T-helper 22 cell (primary cell): ENCODE measurements at regions not wholly inside any gene's neighbourhood (a gene's known extent, or its start where the extent isn't known, plus 50 kb on each side); places are given as distances from the start of the nearest gene placed in this dataset.

Experiments used
- DNase-seq: peaks from one replicate; pipeline ENCODE4 v3.0.0-alpha.2; 2020; ENCODE audit warnings: low read depth

- no peak for DNase-seq
These were observed 280.3 kb upstream of the JARID2 start for GRCh38 chr6:14965424-14966075.

DNA sequence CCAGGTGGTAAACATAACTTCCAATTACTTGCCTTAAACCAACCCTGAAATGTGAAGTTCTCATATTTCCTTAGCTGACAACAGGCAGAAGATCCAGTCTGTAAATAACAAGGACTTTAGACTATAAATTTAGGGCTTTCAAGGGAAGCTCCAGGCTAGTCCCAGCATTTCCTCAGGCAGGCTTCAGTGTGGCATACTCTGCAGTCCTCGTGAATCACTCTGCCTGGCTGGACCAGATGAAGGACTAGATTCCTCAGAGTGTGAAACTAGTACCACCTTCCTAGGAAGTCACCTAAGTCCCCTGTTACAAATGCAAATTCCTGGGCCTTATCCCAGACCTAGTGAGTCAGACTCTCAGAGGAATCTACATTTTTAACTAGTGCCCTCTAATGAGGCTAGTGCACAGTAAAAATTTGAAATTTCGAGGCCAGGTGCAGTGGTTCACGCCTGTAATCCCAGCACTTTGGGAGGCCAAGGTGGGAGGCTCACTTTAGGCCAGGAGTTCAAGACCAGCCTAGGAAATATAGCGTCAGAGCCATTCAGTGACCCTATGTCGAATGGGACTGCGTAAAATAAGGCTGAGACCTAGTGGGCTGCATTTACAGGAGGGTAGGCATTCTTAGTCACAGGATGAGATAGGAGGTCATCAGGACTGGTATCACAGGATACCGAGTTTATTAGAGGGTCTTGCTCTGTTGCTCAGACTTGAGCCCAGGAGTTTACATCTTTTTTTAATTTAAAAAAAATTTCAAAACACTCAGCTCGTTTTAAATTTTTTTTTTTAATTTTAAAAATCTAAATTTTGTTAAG is 279.6 kb upstream of the JARID2 start:
- DNase-seq = no peak

DNA sequence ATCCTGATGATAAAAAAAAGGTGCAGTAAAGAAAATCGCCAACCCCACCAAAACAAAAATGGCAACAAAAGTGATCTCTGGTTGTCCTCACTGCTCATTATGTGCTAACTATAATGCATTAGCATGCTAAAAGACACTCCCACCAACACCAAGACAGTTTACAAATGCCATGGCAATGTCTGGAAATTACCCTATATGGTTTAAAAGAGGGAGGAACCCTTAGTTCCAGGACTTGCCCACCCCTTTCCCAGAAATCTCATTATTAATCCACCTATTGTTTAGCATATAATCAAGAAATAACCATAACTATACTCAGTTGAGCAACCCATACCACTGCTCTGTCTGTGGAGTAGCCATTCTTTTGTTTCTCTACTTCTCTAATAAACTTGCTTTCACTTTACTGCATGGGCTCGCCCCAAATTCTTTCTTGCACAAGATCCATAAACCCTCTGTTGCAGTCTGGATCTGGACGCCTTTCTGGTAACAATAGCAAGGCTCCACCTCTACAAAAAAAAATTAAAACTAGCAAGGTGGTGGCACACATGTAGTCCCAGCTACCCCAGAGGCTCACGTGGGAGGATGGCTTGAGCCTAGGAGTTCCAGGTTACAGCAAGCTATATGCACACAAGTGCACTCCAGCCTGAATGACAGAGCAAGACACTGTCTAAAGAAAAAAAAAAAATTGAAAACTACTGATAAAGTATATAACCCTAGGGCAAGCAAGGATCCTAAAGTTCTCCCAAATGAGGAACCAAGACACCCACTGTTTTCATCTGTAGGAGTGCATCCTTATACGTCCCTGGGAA is 278.8 kb upstream of the JARID2 start:
- DNase-seq = no peak

GRCh38 chr6:14968056-14968637 is 277.7 kb upstream of the JARID2 start:
- no peak for DNase-seq

GRCh38 chr6:14969126-14969525 is 276.7 kb upstream of the JARID2 start:
- no peak for DNase-seq

GRCh38 chr6:14972379-14973067 is 273.3 kb upstream of the JARID2 start:
- no peak for DNase-seq

GRCh38 chr6:14974372-14974771 is 271.5 kb upstream of the JARID2 start:
- DNase-seq = no peak

DNA sequence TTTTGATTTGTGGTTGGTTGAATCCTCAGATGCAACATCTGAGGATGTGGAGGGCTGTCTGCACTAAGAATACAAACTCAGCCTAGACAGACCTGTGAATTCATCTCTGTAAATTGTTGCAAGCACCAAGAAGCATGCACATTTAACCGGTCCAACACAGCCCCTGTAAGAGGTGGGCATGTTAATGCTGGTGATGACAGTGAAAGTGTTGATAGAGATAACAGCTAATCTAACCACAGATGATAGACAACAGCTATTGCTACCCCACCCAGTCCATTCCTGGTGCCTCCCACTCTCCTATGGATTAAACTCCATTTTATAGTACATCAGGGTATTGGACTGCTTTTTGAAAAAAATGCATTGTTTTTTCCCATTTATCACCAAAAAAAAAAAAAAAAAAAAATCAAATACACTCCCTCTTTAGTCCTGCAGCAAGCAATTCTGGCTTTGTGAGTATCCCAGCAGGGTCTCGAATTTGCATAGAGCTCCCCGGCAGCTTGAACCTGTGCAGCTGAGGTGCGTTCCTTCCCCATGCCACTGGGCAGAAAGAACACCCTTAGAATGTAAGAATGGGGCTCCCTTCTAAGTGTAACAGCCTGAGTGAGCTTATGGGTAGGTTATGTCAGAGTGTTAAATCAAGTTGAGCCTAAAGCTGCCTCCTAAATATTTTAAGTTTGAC is 270.9 kb upstream of the JARID2 start:
- DNase-seq = no peak

DNA sequence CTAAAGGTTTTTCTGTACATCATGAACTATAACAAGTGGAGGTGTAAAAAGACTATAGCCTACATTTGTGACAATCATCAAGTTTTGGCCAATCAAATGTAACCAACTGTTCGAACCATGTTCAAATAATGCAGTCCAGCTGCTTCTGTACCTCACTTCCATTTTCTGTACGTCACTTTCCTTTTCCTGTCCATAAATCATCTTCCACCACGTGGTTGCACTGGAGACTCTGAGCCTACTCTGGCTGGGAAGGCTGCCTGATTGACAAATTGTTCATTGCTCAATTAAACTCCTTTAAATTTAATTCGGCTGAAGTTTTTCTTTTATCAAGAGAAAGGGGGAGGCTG is 270.4 kb upstream of the JARID2 start:
- DNase-seq = no peak

DNA sequence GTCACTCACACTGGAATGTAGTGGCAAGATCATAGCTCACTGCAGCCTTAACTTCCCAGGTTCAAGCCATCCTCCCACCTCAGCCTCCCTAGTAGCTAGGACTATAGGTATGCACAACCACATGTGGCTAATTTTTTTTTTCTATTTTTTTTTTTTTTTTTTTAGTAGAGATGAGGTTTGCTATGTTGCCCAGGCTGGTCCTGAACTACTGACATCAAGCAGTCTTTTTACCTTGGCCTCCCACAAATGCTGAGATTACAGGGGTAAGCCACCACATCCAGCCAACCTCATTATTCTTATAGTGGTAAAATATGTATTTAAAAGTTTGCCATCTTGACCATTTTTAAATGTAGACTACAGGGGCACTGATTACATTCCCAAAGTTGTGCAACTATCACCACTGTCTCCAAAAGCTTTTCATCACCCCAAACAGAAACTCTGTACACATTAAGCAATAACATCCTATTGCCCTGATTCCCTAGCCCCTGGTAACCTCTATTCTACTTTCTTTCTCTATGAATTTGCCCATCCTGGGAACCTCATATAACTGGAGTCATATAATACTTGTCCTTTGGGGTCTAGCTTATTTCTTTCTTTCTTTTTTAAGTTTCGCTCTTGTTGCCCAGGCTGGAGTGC is 268.0 kb upstream of the JARID2 start:
- no peak for DNase-seq

- no peak for DNase-seq
These were observed 263.9 kb upstream of the JARID2 start for GRCh38 chr6:14981960-14982359.

DNA sequence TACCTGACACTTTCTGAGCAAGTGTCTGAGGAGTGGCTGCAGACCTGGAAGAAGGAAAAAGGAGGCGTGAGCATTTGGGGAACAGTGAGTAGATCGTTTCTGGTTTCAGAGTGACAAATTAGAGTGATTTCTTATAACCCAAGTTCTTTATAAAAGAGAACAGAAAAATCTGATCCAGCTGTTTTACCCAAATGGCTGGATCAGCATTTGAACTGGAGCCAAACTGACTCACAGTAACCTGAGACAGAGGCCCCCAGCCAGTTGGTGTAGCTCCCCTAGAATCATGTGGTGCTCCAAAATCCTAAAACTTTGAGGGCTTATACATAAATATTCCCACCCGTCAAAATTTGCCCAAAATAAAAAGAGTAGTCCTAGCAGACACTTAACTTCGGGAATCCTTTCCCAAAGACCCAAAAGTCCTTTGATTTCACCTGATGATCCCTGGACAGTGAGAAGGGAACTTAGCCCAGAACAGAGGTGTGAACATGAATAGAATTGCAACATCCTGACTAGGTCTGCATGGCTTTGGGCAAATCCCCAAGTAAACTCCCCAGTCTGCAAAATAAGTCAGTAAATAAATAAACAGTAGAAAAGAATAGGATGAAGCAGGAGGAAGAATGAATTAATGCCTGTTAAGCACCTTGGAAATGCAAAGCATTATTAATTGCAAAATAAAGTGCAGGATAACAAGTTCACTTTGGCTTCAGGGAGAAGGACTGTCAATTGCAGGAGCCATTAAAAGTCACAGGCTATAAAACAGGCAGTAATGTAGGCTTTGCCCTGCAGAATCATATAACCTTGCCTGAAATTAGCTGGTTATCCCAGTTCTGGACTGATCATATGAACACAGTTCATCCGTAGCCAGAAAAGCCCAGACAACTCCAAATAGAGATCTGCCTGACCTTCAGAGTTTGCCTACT is 262.0 kb upstream of the JARID2 start:
- no peak for DNase-seq

GRCh38 chr6:14984519-14984853 is 261.4 kb upstream of the JARID2 start:
- DNase-seq = no peak

DNA sequence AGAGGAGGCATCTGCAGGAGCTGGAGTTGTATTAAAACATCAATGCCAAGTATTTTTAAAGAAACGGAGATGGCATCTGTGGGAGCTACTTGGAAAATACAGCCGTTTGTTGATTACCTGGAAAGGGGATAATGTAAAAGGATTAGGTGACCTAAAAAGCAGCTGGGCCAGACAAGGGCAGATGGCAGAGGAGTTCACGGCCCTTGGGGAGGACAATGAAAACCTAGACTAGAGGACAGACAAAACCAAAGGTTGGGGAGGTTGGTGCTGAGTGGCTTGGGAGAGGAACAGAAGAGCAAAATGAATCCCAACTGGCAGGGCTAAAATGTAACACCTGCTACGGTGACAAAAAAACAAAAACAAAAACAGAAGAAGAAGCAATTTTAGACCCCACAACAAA is 260.5 kb upstream of the JARID2 start:
- DNase-seq = no peak

DNA sequence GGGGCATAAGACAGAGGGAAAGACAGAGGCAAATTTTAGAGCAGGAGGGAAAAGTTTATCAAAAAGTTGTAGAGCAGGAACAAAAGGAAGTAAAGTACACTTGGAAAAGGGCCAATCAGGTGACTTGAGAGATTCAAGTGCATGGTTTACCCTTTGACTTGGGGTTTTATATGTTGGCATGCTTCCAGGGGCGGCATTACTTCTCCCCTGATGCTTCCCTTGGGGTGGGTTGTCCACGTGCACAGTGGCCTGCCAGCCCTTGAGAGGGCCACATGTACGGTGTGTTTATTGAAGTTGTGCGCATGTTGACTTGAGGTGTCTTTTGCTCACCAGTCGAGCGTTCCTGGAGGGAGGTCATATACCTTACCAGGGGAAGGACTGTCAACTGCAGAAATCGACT is 259.5 kb upstream of the JARID2 start:
- no peak for DNase-seq

DNA sequence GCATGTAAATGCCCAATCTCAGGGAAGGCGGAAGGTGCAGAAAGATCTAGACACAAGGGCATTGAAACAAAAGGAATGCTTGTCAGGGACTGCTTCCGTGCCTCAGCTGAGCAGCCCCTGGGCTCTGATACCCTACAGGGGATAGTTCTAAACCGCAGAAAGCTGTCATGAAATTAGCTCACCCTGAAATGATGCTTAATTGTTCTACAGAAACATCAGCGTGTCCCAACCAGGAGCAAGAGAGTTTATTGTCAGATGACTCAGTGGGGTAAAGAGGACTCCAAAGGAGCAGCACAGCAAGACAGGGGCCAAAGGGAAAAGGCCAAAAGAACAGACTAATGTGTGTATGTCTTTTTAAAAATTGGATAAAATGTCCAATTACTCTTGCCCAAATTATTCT is 258.4 kb upstream of the JARID2 start:
- DNase-seq = no peak

DNA sequence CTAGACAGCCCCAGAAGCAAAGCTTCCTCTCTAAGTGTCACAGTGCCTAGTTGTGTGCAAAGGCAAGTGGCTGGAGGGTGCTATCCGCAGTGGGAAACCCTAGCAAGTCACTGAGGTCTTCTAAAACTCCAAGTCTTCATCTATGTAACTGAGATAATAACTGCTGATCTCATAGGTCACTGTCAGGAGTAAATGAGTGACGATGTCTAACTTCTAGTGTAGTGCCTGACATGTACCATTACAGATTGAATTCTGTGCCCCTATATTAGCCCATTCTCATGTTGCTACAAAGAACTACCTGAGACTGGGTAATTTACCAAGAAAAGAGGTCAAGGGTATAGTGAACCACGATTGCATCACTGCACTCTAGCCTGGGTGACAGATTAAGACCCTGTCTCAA is 253.5 kb upstream of the JARID2 start:
- no peak for DNase-seq

DNA sequence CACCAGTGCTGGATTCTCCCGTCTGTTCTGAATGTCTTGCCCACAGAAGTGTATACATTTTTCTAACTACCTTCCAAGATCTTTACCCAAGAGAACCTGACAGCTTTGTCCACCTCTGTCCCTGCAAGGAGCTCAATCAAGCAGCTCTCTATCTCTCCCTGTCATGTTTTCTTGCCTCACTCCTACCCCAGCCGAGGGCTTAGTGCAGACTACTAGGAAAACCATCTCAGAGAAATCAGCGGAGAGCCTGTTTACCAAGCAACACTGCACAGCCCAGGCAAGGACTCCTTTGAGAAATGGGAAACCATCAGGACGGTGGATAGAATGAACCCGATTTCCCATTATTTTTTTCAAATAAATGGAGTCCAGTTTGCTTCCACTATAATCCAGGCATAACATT is 250.7 kb upstream of the JARID2 start:
- no peak for DNase-seq

- DNase-seq = no peak
These were observed 249.8 kb upstream of the JARID2 start for GRCh38 chr6:14995966-14996602.

DNA sequence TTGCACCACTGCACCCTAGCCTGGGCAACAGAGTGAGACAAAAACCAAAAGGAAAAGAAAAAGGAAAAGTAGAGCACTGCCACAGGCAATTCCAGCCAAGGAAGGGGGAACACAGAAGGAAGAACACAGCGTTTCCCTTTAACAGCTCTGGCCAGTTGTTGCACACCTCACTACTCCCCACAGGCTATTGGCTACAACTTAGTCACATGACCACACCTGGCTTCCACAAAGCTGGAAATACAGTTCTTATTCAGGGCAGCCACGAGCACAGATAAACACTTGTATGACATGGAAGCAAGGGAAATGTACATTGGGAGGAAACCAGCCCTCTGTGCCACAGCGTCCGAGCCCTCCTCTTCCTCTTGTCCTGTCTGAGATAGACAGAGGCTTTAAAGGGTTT is 249.0 kb upstream of the JARID2 start:
- no peak for DNase-seq
